ENCODE measurements at regions not wholly inside any gene's neighbourhood (a gene's known extent, or its start where the extent isn't known, plus 50 kb on each side); places are given as distances from the start of the nearest gene placed in this dataset.

DNA sequence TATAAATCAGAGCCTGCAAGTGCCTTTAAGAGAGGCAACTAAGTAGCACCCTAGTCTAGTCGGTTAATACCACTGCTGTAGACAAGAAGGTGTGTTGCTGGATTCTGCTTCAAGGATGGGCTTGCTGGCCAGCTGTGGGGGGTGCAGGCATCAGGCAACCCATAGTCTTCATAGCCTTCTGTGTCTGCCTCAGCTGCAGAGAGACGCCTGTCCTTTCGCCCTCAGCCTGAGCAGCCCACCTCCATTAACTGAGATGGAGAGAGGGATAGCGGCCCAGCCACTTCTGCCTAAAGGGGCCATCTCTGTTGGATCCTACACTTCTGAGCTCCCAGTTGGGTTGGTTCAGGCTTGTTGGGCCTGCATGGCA is 123.7 kb upstream of the MLIP start:
- TF ChIP-seq, protein P1, sequence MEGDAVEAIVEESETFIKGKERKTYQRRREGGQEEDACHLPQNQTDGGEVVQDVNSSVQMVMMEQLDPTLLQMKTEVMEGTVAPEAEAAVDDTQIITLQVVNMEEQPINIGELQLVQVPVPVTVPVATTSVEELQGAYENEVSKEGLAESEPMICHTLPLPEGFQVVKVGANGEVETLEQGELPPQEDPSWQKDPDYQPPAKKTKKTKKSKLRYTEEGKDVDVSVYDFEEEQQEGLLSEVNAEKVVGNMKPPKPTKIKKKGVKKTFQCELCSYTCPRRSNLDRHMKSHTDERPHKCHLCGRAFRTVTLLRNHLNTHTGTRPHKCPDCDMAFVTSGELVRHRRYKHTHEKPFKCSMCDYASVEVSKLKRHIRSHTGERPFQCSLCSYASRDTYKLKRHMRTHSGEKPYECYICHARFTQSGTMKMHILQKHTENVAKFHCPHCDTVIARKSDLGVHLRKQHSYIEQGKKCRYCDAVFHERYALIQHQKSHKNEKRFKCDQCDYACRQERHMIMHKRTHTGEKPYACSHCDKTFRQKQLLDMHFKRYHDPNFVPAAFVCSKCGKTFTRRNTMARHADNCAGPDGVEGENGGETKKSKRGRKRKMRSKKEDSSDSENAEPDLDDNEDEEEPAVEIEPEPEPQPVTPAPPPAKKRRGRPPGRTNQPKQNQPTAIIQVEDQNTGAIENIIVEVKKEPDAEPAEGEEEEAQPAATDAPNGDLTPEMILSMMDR (IDR thresholded peaks at IDR 0.05; ENCODE audit: low read depth, low read length, poor library complexity, severe bottlenecking): no peak
- no peak for TF ChIP-seq EZH2phosphoT487 (IDR thresholded peaks at IDR 0.05; ENCODE audit: borderline replicate concordance, low read length)

All from DOHH2 (cell line).